Upper lobe of left lung (tissue), 4 donors: ENCODE measurements at regions not wholly inside any gene's neighbourhood (a gene's known extent, or its start where the extent isn't known, plus 50 kb on each side); places are given as distances from the start of the nearest gene placed in this dataset.

Source experiments
- EP300 ChIP-seq, 4 donors: sonication (generic); formaldehyde crosslinking; IDR thresholded peaks; one replicate each; pipeline ENCODE4 v1.5.1; 2017; ENCODE audit warnings: antibody characterized with exemption in 4 of 4, control low read depth in 2 of 4
- POLR2A ChIP-seq, 4 donors: fragments of 450-650 bp; IDR thresholded peaks; one replicate each; pipeline ENCODE4 v1.5.1; 2016 to 2017; ENCODE audit warnings: antibody characterized with exemption in 4 of 4, mild to moderate bottlenecking in 2 of 4

DNA sequence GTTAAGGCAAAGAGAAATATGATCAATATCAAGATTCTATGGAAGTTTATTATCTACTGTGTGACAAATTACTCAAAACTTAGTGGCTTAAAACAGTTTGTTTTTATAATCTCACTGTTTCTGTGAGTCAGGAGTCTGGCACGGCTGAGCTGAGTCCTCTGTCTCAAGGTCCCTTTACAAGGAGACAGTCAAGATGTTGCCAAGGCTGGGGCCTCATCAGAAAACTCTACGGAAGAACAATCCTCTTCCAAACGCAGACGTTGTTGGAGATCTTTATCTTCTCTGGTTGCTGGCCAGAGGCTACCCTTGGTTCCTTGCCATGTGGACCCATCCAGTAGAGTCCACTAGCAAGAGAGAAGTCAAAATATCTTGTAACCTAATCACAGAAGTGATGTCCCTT is 100.6 kb upstream of the CCND2 start:
- TF ChIP-seq POLR2A (IDR thresholded peaks at IDR 0.05) (no peak), EP300 (IDR thresholded peaks at IDR 0.05) (no peak)
